Body of pancreas (tissue), 4 donors: ENCODE measurements at regions not wholly inside any gene's neighbourhood (a gene's known extent, or its start where the extent isn't known, plus 50 kb on each side); places are given as distances from the start of the nearest gene placed in this dataset.

Experiments
- CTCF ChIP-seq, 7 experiments: fragments of 450-650 bp in 4 of 7; fragments of 200-600 bp in 3 of 7; sonication (generic) in 3 of 7; IDR thresholded peaks; one replicate each; pipeline ENCODE4 v1.5.1; 2016 to 2019; ENCODE audit warnings: antibody characterized with exemption in 7 of 7
- POLR2A ChIP-seq, 3 donors: fragments of 450-650 bp; IDR thresholded peaks; one replicate each; pipeline ENCODE4 v1.6.1; 2016; ENCODE audit warnings: antibody characterized with exemption in 3 of 3, mild to moderate bottlenecking in 2 of 3

- no peak for TF ChIP-seq CTCF (IDR thresholded peaks at IDR 0.05)
- no peak for TF ChIP-seq POLR2A (IDR thresholded peaks at IDR 0.05)
Observed at GRCh38 chr6:163818719-163819118, 404.2 kb downstream of the QKI start.
